NCI-H2107 treated with DMSO at 0.1 percent for 48 hours (cell line): ENCODE measurements at regions not wholly inside any gene's neighbourhood (a gene's known extent, or its start where the extent isn't known, plus 50 kb on each side); places are given as distances from the start of the nearest gene placed in this dataset.
"Not testable (repeated sequence)": the region's sequence is repeated elsewhere in the genome, so short reads cannot be mapped to it uniquely, and the experiment has no call there.

Experiments used
- DNase-seq: peaks from one replicate; lab custom pipeline; 2025; ENCODE audit not compliant: unreplicated experiment; lab: John Stamatoyannopoulos, UW

- not testable (repeated sequence) for DNase-seq
Observed at GRCh38 chr10:76815505-76815904, 822.1 kb downstream of the KCNMA1 start.

DNA sequence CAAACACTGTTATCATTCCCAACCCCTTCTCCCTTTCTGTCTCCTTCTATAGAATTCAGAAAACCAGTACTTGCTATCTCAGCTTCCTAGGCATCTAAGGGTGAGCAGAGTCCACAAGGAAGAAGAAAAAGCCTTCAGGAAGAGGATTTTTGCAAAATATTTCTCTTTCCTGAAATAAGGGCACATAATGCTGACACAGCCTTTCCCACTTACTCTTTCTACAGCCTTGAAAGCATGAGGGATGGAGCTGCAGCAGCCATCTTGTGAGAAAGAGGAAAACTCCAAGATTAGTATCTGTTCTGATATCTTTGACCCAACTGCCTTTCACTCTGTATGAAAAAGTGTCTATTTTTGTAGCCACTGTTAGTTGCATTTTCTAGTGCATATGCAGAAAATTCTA is 826.2 kb downstream of the KCNMA1 start:
- no peak for DNase-seq

GRCh38 chr10:76788452-76788811 is 849.2 kb downstream of the KCNMA1 start:
- DNase-seq: no peak

DNA sequence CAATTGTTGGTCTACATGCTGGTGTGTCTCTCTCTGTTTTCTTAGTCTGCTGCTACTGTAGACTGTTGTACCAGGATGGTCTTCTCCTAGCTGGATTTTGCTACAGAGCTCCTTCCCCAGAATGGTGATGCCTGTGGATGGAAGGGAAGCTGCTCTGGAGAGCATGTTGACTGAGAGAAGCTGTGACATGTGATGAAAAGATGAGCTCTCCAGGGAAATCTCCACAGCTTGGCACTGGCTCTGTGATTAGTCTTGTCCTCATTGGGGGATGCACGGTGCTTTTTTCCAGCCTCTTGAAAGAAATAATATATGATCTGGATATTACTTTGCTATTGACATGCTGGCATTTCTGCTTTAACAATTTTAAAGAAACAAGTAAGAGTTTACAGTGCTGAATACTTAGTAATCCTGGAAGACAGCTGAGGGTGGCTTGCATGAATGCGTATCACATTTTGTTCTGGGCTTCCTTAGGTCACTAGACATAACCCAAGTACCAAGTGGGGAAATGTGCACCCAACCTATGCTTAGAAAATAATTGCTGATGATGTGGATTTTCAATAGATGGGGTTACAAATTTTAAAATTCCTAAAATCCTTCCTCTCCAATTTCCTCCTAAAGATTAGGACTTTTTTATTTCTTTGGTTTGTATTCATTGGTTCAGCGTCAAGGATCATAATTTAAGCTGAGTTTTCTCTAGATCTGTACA is 849.7 kb downstream of the KCNMA1 start:
- DNase-seq: no peak

- no peak for DNase-seq
Observed at GRCh38 chr10:76786504-76787072, 851.0 kb downstream of the KCNMA1 start.

- DNase-seq: no peak
Observed at GRCh38 chr10:76784076-76784475, 853.5 kb downstream of the KCNMA1 start.

GRCh38 chr10:76779796-76780301 is 857.8 kb downstream of the KCNMA1 start:
- no peak for DNase-seq

- no peak for DNase-seq
Observed at GRCh38 chr10:76778914-76779795, 858.5 kb downstream of the KCNMA1 start.

DNA sequence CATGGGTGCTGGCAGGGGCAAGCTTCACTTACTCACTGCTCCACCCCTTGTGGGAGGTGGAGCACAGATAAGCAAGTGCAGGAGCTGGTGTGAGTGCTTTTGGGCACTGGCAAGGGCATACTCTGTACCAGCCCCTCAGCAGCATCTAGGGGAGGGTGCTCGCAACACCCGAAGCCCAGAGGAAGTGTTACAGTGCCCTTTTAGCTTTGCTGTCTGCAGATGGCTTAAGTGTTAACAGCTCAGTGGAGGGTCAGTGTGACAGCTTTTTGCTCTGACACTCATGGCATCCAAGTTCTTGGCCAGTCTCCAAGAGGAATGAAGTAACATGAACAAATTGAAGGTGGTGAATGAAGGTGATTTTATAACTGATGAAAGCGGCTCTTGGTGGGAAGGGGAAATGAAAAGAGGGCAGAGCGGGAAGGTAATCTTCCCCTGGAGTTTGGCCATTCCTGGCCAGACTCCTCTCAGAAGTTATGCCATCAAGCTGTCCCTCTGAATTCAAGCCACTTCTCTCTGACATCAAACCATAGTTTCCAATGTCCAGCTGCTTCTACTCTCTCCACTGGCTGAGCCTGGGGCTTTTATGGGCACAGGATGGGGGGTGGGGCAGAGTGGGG is 862.5 kb downstream of the KCNMA1 start:
- DNase-seq: no peak

GRCh38 chr10:76769582-76769981 is 868.0 kb downstream of the KCNMA1 start:
- DNase-seq: no peak

DNA sequence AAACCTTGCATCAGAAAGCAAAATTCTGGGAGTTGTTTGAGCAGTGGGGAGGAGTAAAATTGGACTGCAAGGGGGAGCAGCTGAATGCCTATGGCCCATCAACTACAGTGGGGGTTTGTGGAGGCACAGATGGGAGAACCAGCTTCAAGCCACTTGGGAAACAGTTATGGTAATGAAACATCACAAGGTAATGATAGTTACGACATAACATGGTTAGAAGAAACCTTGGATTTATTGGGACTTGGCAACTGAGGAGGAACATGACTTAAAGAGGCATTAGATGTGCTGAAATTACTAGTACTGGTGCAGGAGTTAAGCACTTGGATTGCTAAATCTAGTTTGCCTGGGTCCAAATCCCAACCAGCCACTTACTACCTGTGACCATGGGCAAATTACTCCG is 868.4 kb downstream of the KCNMA1 start:
- no peak for DNase-seq

- no peak for DNase-seq
Observed at GRCh38 chr10:76766682-76767081, 870.9 kb downstream of the KCNMA1 start.

DNA sequence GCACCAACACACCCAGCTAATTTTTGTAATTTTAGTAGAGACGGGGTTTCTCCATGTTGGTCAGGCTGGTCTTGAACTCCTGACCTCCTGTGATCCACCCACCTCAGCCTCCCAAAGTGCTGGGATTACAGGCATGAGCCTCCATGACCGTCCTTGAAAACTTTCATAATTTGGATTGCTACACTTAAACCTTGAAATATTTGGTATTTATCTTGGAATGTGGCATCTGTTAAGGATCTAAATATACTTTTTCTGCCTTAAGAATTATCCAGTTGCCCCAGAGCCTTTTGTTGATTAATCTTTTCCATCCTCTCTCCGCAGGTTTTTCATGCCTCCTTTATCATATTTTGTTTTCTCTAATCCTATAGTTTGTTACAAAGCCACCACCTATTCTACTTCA is 872.7 kb downstream of the KCNMA1 start:
- DNase-seq: not testable (repeated sequence)

GRCh38 chr10:76764177-76764576 is 873.4 kb downstream of the KCNMA1 start:
- no peak for DNase-seq

- DNase-seq: no peak
Observed at GRCh38 chr10:76763376-76763775, 874.2 kb downstream of the KCNMA1 start.

DNA sequence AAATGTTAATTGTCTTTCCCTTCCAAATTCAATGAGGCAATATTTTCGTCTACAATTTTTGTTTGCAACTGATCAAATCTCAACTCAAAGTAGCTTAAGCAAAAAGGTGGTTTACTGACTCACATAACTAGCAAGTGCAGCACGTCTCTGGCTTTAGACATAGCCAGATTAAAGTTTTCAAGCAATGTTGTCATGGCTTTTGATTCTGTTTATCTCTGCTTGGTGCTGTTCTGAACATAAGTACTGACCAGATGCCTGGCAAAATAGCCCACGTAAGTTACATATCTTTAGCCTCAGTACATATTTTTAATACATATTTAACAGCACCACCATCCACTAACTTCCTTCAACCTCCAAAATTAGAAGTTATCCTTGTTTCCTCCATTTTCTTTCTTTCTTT is 877.9 kb downstream of the KCNMA1 start:
- DNase-seq: no peak

DNA sequence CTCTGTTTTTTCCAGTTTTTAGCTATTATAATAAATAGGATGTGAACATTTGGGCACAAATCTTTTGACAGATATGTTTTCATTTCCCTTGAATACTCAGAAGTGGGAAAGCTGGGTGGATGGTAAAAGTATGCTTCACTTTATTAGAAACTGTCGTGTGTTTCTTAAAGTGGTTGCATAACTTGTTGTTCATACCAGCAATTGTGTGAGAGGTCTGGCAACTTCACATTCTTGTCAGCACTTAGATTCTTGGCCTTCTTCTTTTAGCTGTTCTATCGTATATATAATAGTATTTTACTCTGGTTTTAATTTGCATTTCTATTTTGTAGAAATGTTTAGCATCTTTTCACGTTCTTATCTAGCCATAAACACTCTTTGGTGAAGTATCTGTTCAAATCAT is 894.4 kb downstream of the KCNMA1 start:
- DNase-seq: no peak

DNA sequence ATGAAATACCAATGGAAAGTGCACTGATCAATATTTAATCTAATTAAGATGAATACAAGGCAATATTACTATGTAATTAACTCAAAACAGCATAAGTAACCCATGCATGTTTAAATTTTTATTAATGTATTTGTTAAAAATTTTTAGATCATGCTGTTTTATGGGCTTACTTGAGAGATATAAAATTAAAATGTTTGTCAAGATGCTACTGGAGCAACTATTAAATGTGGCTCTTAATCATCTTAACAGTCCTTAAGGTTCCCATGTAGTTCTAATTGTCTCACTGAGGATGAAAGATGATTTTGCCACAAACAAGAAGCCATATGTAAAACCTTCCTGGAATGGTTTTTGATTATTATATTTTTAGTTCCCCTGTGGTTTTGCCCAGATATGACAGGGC is 897.1 kb downstream of the KCNMA1 start:
- DNase-seq: no peak

GRCh38 chr10:76738991-76739390 is 898.6 kb downstream of the KCNMA1 start:
- DNase-seq: no peak

- no peak for DNase-seq
Observed at GRCh38 chr10:76736815-76737618, 900.6 kb downstream of the KCNMA1 start.

DNA sequence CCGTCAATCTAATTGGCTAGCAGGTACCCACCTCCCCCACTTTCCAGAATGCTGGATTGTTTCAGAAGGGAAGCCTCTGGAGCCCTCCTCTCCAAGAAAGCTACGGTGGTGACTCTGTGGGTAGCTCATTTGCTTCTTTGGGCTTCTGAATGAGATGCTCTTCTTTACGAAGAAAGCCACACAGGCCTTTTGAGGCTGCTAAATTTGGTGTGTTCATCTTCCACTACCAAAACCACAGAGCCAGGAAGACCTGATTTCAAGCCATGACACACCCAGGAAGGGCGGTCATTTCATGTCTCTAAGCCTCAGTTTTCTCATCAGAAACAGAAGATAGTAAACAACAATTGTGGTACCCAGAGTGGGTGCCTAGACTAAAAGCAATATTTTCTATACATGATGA is 901.2 kb downstream of the KCNMA1 start:
- no peak for DNase-seq
